ENCODE measurements at regions not wholly inside any gene's neighbourhood (a gene's known extent, or its start where the extent isn't known, plus 50 kb on each side); places are given as distances from the start of the nearest gene placed in this dataset.

GRCh38 chr6:79864421-79864820, 82.9 kb downstream of the ELOVL4 start:
- DNase-seq (ENCODE audit: low spot score), result no peak

GRCh38 chr6:79864001-79864400, 83.4 kb downstream of the ELOVL4 start:
- no peak for DNase-seq (ENCODE audit: low spot score)

GRCh38 chr6:79863566-79863965, 83.8 kb downstream of the ELOVL4 start:
- DNase-seq (ENCODE audit: low spot score), result no peak

- DNase-seq (ENCODE audit: low spot score), result no peak
Observed at GRCh38 chr6:79862711-79863110, 84.6 kb downstream of the ELOVL4 start.

GRCh38 chr6:79862126-79862525, 85.2 kb downstream of the ELOVL4 start:
- no peak for DNase-seq (ENCODE audit: low spot score)

- DNase-seq (ENCODE audit: low spot score), result no peak
Observed at GRCh38 chr6:79861023-79861422, 86.3 kb downstream of the ELOVL4 start.

- DNase-seq (ENCODE audit: low spot score), result no peak
Observed at GRCh38 chr6:79847426-79847825, 99.9 kb downstream of the ELOVL4 start.

GRCh38 chr6:79842376-79843040, 104.8 kb downstream of the ELOVL4 start:
- DNase-seq (ENCODE audit: low spot score), result no peak

- DNase-seq (ENCODE audit: low spot score), result no peak
Observed at GRCh38 chr6:79841577-79842375, 105.6 kb downstream of the ELOVL4 start.

- DNase-seq (ENCODE audit: low spot score), result no peak
Observed at GRCh38 chr6:79838851-79839250, 108.5 kb downstream of the ELOVL4 start.

- DNase-seq (ENCODE audit: low spot score), result no peak
Observed at GRCh38 chr6:79833964-79834284, 113.4 kb downstream of the ELOVL4 start.

- no peak for DNase-seq (ENCODE audit: low spot score)
Observed at GRCh38 chr6:79833264-79833963, 113.9 kb downstream of the ELOVL4 start.

GRCh38 chr6:79832723-79833122, 114.6 kb downstream of the ELOVL4 start:
- no peak for DNase-seq (ENCODE audit: low spot score)

- DNase-seq (ENCODE audit: low spot score), result no peak
Observed at GRCh38 chr6:79824202-79824601, 123.2 kb downstream of the ELOVL4 start.

- no peak for DNase-seq (ENCODE audit: low spot score)
Observed at GRCh38 chr6:79821859-79822258, 125.5 kb downstream of the ELOVL4 start.

- DNase-seq (ENCODE audit: low spot score), result no peak
Observed at GRCh38 chr6:79818471-79818870, 128.9 kb downstream of the ELOVL4 start.

- no peak for DNase-seq (ENCODE audit: low spot score)
Observed at GRCh38 chr6:79814940-79815339, 132.4 kb downstream of the ELOVL4 start.

GRCh38 chr6:79813854-79814709, 133.3 kb downstream of the ELOVL4 start:
- DNase-seq (ENCODE audit: low spot score), result peak; percentile 79

- no peak for DNase-seq (ENCODE audit: low spot score)
Observed at GRCh38 chr6:79813143-79813850, 134.1 kb downstream of the ELOVL4 start.

GRCh38 chr6:79812195-79812594, 135.2 kb downstream of the ELOVL4 start:
- no peak for DNase-seq (ENCODE audit: low spot score)

GRCh38 chr6:79810871-79811270, 136.5 kb downstream of the ELOVL4 start:
- DNase-seq (ENCODE audit: low spot score), result no peak

All from pons (tissue), 1 donor.